CD4-positive, alpha-beta T cell treated with Interferon alpha-2 for 1 hour (primary cell): ENCODE measurements at regions not wholly inside any gene's neighbourhood (a gene's known extent, or its start where the extent isn't known, plus 50 kb on each side); places are given as distances from the start of the nearest gene placed in this dataset.
A peak's percentile ranks its signal among the peaks of the same experiment; 100 is the strongest.
"Not testable (repeated sequence)": the region's sequence is repeated elsewhere in the genome, so short reads cannot be mapped to it uniquely, and the experiment has no call there.

Experiments
- DNase-seq, 2 donors: peaks; one replicate each; pipeline ENCODE4 v3.0.0-alpha.2; 2020 to 2022

DNA sequence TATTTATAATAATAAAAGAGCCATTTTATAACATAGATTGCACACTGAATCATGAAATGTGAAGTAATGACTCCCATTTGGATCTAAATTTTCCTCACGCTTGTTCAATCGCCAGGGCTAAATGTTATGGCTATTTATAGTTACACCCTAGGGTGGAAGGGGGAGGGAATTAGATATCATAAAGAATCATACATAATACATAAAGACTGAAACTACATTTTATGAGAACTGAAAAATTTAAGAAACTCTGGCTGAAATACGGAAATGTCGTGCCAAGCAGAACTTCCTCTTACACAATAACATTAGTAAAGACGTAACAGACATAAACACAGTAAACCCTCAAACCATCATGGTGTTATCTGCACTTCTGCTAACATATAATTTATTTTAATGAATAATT lies 327.5 kb upstream of the PHF14 start:
- DNase-seq, result no peak

- DNase-seq, result no peak
These were observed 325.4 kb upstream of the PHF14 start for GRCh38 chr7:10648289-10648688.

- not testable (repeated sequence) for DNase-seq
These were observed 324.6 kb upstream of the PHF14 start for GRCh38 chr7:10649120-10649519.

DNA sequence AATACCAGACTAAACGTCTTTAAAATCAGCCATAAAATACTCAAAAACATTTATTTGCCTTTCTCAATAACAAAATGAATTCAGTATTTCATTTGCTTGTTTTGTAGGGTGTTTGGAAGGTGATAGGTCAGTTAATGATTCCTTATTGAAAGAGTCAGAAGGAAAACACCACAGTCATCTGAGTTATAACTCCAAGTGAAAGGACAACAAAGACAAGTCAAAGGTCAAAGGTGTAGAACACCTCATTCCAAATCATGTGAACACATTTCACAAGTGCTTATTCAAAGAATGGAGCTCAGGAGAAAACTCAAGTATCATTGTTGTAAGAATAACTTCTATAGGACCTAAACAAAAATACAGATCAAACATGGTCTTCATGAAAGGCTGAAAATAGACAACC lies 318.6 kb upstream of the PHF14 start:
- DNase-seq, result no peak

DNA sequence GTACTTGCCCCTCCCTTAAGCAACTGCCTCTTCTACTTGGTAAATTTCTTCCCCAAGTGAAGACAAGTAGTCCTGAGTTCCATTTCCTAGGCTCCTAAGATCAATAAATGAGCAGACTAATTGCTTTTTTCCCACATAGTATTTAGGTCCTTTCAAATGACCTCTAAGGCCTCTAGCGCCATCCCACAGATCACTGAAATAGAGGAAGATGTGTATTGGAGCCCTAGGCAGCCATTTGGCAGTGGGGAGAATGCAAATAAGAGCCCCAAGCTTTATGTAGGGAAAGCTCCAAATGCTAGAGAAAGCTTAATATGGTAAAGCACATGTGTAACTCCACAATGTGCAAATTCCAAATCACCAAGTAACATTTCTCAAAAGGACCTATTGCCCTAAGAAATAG lies 316.5 kb upstream of the PHF14 start:
- DNase-seq, result no peak

DNA sequence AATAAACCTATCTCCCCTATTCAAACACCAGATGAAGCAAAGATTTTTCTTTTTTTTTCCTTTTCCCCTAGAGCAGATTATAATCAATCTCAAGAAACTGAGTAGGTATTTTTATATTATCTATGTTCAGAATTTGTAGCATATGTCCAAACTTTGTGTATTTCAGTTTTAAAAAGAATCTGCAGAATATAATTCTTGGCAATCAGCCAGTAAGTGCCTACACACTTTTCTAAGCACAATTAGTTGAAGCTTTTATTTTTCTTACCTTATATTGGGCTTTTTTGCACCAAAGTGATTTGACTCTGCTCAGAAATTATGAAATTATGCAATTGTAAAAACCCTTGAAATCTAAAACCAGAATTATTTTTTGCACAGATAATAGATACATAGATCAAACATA lies 315.8 kb upstream of the PHF14 start:
- no peak for DNase-seq

DNA sequence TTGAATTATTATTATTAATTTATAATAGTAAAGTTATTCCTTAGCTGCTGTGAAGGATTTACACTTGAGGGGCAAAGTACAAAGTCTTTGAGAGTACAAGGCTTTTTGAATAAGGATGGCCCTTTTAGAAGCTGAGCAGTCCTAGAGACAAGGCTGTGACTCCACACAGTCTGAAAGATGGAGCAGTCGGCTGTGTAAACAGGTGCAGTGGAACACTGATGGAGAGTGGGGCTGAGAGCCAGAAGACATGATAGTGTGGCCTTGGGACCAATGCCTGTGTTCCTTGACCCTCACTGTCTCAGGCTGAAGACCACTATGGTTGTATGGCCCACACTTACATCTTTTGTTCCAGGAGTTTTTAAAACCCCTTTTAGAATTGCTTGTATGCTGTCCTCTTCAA lies 311.2 kb upstream of the PHF14 start:
- no peak for DNase-seq

- no peak for DNase-seq
These were observed 310.4 kb upstream of the PHF14 start for GRCh38 chr7:10662982-10663884.

- no peak for DNase-seq
These were observed 301.5 kb upstream of the PHF14 start for GRCh38 chr7:10672186-10672585.

GRCh38 chr7:10677211-10677610 lies 296.5 kb upstream of the PHF14 start:
- no peak for DNase-seq

GRCh38 chr7:10677668-10678232 lies 295.9 kb upstream of the PHF14 start:
- DNase-seq, result no peak

DNA sequence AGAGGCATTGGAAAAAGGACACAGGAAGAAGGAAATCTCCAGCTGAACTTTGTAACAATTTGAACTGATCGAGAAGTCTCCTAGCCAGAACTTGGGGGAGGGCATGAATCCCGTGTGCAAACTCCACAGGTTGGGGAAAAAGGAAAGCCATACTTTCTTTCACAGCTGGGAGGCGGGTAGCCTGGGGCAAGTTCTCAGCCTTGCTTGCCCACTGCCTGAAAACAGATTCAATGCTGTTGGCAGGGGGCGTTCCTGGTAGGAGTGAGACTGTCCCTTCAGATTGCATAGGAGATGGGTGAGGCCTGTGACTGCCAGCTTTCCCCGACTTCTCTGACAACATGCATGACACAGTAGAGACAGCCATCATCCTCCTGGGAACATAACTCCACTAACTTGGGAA lies 289.1 kb upstream of the PHF14 start:
- no peak for DNase-seq

GRCh38 chr7:10685040-10685439 lies 288.6 kb upstream of the PHF14 start:
- DNase-seq, result no peak

GRCh38 chr7:10688544-10688943 lies 285.1 kb upstream of the PHF14 start:
- no peak for DNase-seq

- DNase-seq, result no peak
These were observed 277.6 kb upstream of the PHF14 start for GRCh38 chr7:10696064-10696463.

- no peak for DNase-seq
These were observed 270.6 kb upstream of the PHF14 start for GRCh38 chr7:10703059-10703458.

- no peak for DNase-seq
These were observed 269.7 kb upstream of the PHF14 start for GRCh38 chr7:10703981-10704380.

DNA sequence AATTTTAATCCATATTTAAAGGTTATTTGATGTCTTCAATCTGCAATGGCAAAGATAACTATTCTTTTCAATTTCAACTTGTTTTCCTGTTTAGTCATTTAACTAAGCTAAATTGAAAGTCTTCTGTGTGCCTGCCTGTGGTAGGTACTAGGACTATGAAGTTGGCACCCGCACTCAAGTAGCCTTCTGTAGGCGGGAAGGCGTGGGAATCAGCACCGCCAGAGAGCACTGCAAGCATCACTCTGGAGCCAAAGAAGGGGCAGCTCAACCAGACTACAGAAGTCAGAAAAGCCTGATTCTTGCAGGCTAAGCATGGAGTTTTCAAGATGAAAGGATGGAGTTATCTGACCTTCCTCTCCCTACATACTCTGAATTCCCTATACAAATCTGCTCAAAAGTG lies 269.0 kb upstream of the PHF14 start:
- DNase-seq, result no peak

DNA sequence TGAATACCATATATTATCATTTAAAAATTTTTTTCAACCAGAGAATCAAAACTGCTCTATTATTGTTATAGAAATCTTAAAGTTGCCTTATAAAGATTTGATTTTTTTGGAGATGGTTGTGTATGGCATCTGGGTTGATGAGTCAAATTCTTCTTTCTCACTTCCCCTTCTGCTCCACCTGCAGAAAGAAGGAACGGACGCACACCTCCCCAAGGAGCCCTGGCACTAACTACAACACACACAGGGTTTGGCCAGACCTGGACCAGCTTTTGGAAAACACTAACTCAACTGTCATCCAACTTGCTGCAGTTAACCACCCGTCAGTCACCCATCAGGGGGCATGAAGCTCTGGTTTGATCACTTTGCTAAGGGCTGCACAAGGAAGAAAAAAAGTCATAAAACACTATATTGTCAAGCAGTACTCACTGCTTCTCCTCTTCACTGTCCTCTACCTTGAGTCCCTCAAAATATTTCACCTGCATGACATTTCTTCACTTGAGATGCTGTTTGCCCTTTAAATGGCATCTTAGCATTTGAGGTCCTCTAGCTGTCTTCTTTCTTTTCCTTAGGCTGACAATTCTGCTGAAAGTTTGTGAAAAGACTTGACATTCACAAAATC lies 266.7 kb upstream of the PHF14 start:
- DNase-seq, result no peak

DNA sequence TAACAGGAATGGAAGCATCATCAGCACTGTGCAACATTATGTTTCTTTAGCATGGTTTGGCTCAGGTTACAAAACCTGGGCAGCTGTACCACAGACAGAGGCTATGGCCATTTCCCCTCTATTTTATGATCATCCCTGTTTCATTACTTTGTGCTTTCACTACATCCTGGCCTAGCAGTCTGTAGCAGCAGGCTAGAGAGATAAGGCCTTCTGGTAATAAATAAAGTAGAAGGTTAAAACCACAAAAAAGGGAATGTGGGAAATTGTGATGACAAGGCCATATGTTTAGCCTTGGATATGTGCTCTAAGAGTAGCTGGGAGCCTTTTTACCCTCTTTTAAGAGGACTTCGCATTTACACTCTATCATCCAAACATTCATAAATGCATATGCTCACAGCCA lies 266.2 kb upstream of the PHF14 start:
- DNase-seq, result no peak

GRCh38 chr7:10708447-10708846 lies 265.2 kb upstream of the PHF14 start:
- DNase-seq, result peak in 1 of 2 donors; percentile 2

- no peak for DNase-seq
These were observed 254.9 kb upstream of the PHF14 start for GRCh38 chr7:10718768-10719167.

- no peak for DNase-seq
These were observed 253.6 kb upstream of the PHF14 start for GRCh38 chr7:10720042-10720441.

DNA sequence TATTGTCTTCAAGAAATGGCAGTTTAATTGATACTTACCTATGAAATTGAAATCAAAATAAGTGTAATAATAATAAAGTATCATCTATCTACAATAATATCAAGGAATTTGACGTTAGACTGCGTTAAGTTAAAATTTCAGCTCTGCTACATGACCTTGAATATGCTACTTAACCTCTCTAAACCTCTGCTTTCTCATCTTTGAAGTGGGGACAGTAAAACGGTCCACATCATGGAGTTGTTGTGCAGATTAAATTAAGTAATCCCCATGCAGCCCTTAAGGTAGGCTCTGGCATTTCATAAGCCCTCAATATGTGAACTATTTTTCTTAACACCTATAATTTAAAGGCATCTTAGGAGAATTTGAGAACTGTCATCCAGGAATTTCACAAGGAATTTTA lies 252.4 kb upstream of the PHF14 start:
- no peak for DNase-seq
